B cell (primary cell): ENCODE measurements at regions not wholly inside any gene's neighbourhood (a gene's known extent, or its start where the extent isn't known, plus 50 kb on each side); places are given as distances from the start of the nearest gene placed in this dataset.

Experiments
- ATAC-seq: fragments of 200-7000 bp; cut with Tn5 transposase; one replicate; pipeline ENCODE4 v1.10.0; 2021; ENCODE audit warnings: low read depth, mild to moderate bottlenecking, moderate number of reproducible peaks, moderate library complexity
- CTCF ChIA-PET: fragments of 350-600 bp; sonication (Branson Sonifier 250); formaldehyde crosslinking; loops from one replicate; lab custom pipeline; 2021; ENCODE audit warnings: antibody characterized with exemption, inconsistent platforms; lab: Charles Lee
- POLR2A ChIA-PET: fragments of 350-600 bp; sonication (Branson Sonifier 250); formaldehyde crosslinking; loops from one replicate; lab custom pipeline; 2021; ENCODE audit warnings: antibody characterized with exemption; lab: Charles Lee
- DNase-seq: peaks from one replicate; pipeline ENCODE4 v3.0.0; 2013
- H2AFZ ChIP-seq: 2 replicates; pipeline ENCODE4 v1.6.1; 2012; ENCODE audit warnings: mild to moderate bottlenecking, low read depth, low read length; ENCODE audit not compliant: insufficient read depth, poor library complexity, severe bottlenecking
- H3K27ac ChIP-seq, 2 donors: 1 replicate in 1 of 2; 2 replicates in 1 of 2; pipeline ENCODE4 v1.5.1; 2012 to 2013; ENCODE audit warnings: low read length in 2 of 2, mild to moderate bottlenecking in 2 of 2, moderate library complexity in 1 of 2
- H3K27me3 ChIP-seq, 4 experiments: fragments of 200-600 bp in 1 of 4; sonication (generic) in 1 of 4; replicated peaks in 1 of 4; 1 replicate in 2 of 4; 2 replicates in 2 of 4; pipeline versions ENCODE4 v1.6.1 to v1.7.0; 2013 to 2016; ENCODE audit warnings: low read length in 3 of 4, mild to moderate bottlenecking in 2 of 4, mixed read lengths in 1 of 4, moderate library complexity in 1 of 4; ENCODE audit not compliant: insufficient read depth in 4 of 4, control insufficient read depth in 3 of 4; ENCODE audit errors: control extremely low read depth in 1 of 4
- H3K36me3 ChIP-seq, 2 experiments: replicated peaks in 1 of 2; 1 replicate in 1 of 2; 2 replicates in 1 of 2; pipeline versions ENCODE4 v1.6.1 to v1.7.1; 2013; ENCODE audit warnings: low read length in 1 of 2; ENCODE audit not compliant: insufficient read depth in 2 of 2, control insufficient read depth in 1 of 2; ENCODE audit errors: control extremely low read depth in 1 of 2, extremely low read depth in 1 of 2
- H3K4me1 ChIP-seq, 2 donors: fragments of 200-600 bp in 1 of 2; sonication (generic) in 1 of 2; 1 replicate in 1 of 2; 2 replicates in 1 of 2; pipeline versions ENCODE4 v1.5.1 to v1.6.1; 2013 to 2017; ENCODE audit warnings: low read length in 2 of 2; ENCODE audit not compliant: control insufficient read depth in 2 of 2, insufficient read depth in 2 of 2
- H3K4me2 ChIP-seq: replicated peaks from 2 replicates; pipeline ENCODE3; 2012; ENCODE audit warnings: mild to moderate bottlenecking, low read depth, low read length; ENCODE audit not compliant: poor library complexity, severe bottlenecking
- H3K4me3 ChIP-seq, 5 experiments: fragments of 200-600 bp in 1 of 5; sonication (generic) in 1 of 5; 1 replicate in 3 of 5; 2 replicates in 2 of 5; pipeline versions ENCODE4 v1.5.1 to v1.7.0; 2011 to 2016; ENCODE audit warnings: low read length in 4 of 5, mild to moderate bottlenecking in 4 of 5, low read depth in 2 of 5, control low read depth in 1 of 5, moderate library complexity in 1 of 5; ENCODE audit not compliant: insufficient read depth in 1 of 5; ENCODE audit errors: control extremely low read depth in 1 of 5, extremely low read depth in 1 of 5
- H3K79me2 ChIP-seq: fragments of 200-600 bp; sonication (generic); one replicate; pipeline ENCODE4 v1.6.0; 2016; ENCODE audit warnings: low read length; ENCODE audit not compliant: control insufficient read depth, insufficient read depth
- H3K9ac ChIP-seq: fragments of 200-600 bp; sonication (generic); 2 replicates; pipeline ENCODE4 v1.6.1; 2017; ENCODE audit warnings: mild to moderate bottlenecking, low read length, moderate library complexity
- H3K9me3 ChIP-seq, 3 donors: one replicate each; pipeline versions ENCODE4 v1.6.1 to v1.7.1; 2013; ENCODE audit warnings: low read length in 2 of 3; ENCODE audit not compliant: control insufficient read depth in 2 of 3, insufficient read depth in 1 of 3; ENCODE audit errors: control extremely low read depth in 1 of 3
- H4K20me1 ChIP-seq: 2 replicates; pipeline ENCODE4 v1.6.0; 2012; ENCODE audit warnings: mild to moderate bottlenecking, low read length; ENCODE audit not compliant: insufficient read depth, control insufficient read depth, poor library complexity, severe bottlenecking
- H3K27ac Mint-ChIP-seq: one replicate; pipeline ENCODE4 v1.8.0; 2021; ENCODE audit warnings: mixed read lengths
- H3K27me3 Mint-ChIP-seq: one replicate; pipeline ENCODE4 v1.8.0; 2021; ENCODE audit warnings: mixed read lengths
- H3K4me1 Mint-ChIP-seq: one replicate; pipeline ENCODE4 v1.8.0; 2021; ENCODE audit warnings: mixed read lengths
- H3K4me3 Mint-ChIP-seq: one replicate; pipeline ENCODE4 v1.8.0; 2021; ENCODE audit warnings: mixed read lengths
- H3K9me3 Mint-ChIP-seq: one replicate; pipeline ENCODE4 v1.8.0; 2022; ENCODE audit warnings: mixed read lengths; ENCODE audit not compliant: insufficient read depth
- CTCF ChIP-seq: fragments of 200-600 bp; IDR thresholded peaks from one replicate; pipeline ENCODE4 v1.8.0; 2022; ENCODE audit warnings: antibody characterized with exemption, mild to moderate bottlenecking
- EZH2 ChIP-seq: IDR thresholded peaks from 2 replicates; pipeline ENCODE4 v1.6.1; 2012; ENCODE audit warnings: borderline replicate concordance, low read depth, mild to moderate bottlenecking, moderate library complexity, low read length; ENCODE audit not compliant: insufficient read depth, poor library complexity, severe bottlenecking
- WGBS: methylation state at CpG from one replicate; pipeline ENCODE4 v1.1.5; 2013; ENCODE audit warnings: missing lambda C conversion rate; ENCODE audit not compliant: insufficient coverage; 5-methylcytosine and 5-hydroxymethylcytosine counted together
- intact Hi-C: fragments of 100-400 bp; cut with micrococcal nuclease; formaldehyde crosslinking; loops from one replicate; pipeline ENCODE4 v1.10.0; 2022

DNA sequence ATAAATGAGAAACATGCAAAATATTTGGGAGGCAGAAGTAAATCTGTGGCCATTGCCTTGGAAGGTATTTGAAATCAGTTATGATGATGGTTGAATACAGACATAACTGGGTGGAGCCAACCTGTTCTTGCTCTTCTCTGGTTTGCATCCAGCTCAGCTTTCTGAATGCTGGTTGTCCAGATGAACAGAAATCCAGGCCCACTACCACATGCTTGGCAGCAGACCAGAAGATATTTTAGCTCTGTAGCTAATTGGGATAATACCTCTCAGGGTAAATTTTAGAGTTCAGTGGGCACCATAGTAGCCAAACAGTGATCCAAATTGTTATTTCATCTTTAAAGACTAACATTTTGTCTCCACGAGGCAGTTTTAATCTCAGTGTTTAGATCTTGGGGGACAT, 308.3 kb downstream of the RAB38 start:
- Mint-ChIP-seq H3K4me3 (no peak overlapping the region), H3K27ac (no peak overlapping the region), H3K4me1 (no peaks in the 10 kb centered on the region), H3K9me3 (no peaks in the 10 kb centered on the region), H3K27me3 (no peaks in the 10 kb centered on the region)
- H3K4me2 ChIP-seq: no peak overlapping the region
- H3K9me3 ChIP-seq: no peaks in the 10 kb centered on the region
- no peak overlapping the region for H3K9ac ChIP-seq
- TF ChIP-seq CTCF: no peak
- no peak for TF ChIP-seq EZH2
- no peak overlapping the region for H3K27ac ChIP-seq
- intact Hi-C loops: no loop called here
- WGBS: no CpG with 5 or more reads among the region's 1 CpG
- no peaks in the 10 kb centered on the region for H3K79me2 ChIP-seq
- POLR2A ChIA-PET: no interaction called here
- no peak for ATAC-seq
- no peaks in the 10 kb centered on the region for H4K20me1 ChIP-seq
- no peaks in the 10 kb centered on the region for H3K27me3 ChIP-seq
- no peak overlapping the region for H3K4me3 ChIP-seq
- H3K36me3 ChIP-seq: no peaks in the 10 kb centered on the region
- H3K4me1 ChIP-seq: no peaks in the 10 kb centered on the region
- no peak overlapping the region for H2AFZ ChIP-seq
- DNase-seq: no peak
- CTCF ChIA-PET: no interaction called here

- Mint-ChIP-seq H3K9me3 (no peaks in the 10 kb centered on the region), H3K27ac (no peak overlapping the region), H3K27me3 (no peaks in the 10 kb centered on the region), H3K4me3 (no peak overlapping the region), H3K4me1 (no peaks in the 10 kb centered on the region)
- Histone ChIP-seq H3K79me2 (no peaks in the 10 kb centered on the region), H2AFZ (no peak overlapping the region), H4K20me1 (no peaks in the 10 kb centered on the region), H3K27me3 (no peaks in the 10 kb centered on the region), H3K36me3 (no peaks in the 10 kb centered on the region), H3K4me1 (no peaks in the 10 kb centered on the region), H3K4me3 (no peak overlapping the region), H3K9me3 (no peaks in the 10 kb centered on the region), H3K27ac (no peak overlapping the region), H3K4me2 (no peak overlapping the region), H3K9ac (no peak overlapping the region)
- DNase-seq (no peak), ATAC-seq (no peak)
- ChIA-PET CTCF (no interaction called here), POLR2A (no interaction called here)
- TF ChIP-seq EZH2 (no peak), CTCF (no peak)
- intact Hi-C loops: no loop called here
- 80% methylated on average over 3 of the region's 4 CpGs for WGBS
Measured at GRCh38 chr11:87861030-87861429, 314.2 kb downstream of the RAB38 start.
